C4-2B (cell line): ENCODE measurements at regions not wholly inside any gene's neighbourhood (a gene's known extent, or its start where the extent isn't known, plus 50 kb on each side); places are given as distances from the start of the nearest gene placed in this dataset.

Experiments
- CTCF ChIP-seq: fragments of 450-650 bp; conservative IDR thresholded peaks from 2 replicates; pipeline ENCODE4 v1.5.1; 2017; ENCODE audit warnings: mild to moderate bottlenecking
- ZFX ChIP-seq: fragments of 450-650 bp; IDR thresholded peaks from 2 replicates; pipeline ENCODE4 v1.6.1; 2017

- TF ChIP-seq CTCF, result no peak
- TF ChIP-seq ZFX, result no peak
Observed at GRCh38 chr1:220409771-220410595, 118.0 kb upstream of the MARK1 start.
